WERI-Rb-1 (cell line): ENCODE measurements at regions not wholly inside any gene's neighbourhood (a gene's known extent, or its start where the extent isn't known, plus 50 kb on each side); places are given as distances from the start of the nearest gene placed in this dataset.
"Not testable (repeated sequence)": the region's sequence is repeated elsewhere in the genome, so short reads cannot be mapped to it uniquely, and the experiment has no call there.

ENCODE experiments used
- DNase-seq: peaks from one replicate; pipeline ENCODE4 v3.0.0-alpha.2; 2020
- H3K27ac ChIP-seq: fragments of 250-450 bp; sonication (Bioruptor Pico); 2 replicates; pipeline ENCODE4 v1.5.1; 2020; ENCODE audit warnings: mild to moderate bottlenecking, moderate library complexity
- H3K27me3 ChIP-seq: fragments of 250-450 bp; sonication (Bioruptor Pico); 2 replicates; pipeline ENCODE4 v1.5.1; 2021; ENCODE audit warnings: mild to moderate bottlenecking, low read depth, moderate library complexity; ENCODE audit not compliant: insufficient read depth, severe bottlenecking
- H3K36me3 ChIP-seq: fragments of 250-450 bp; sonication (Bioruptor Pico); 2 replicates; pipeline ENCODE4 v1.5.1; 2020; ENCODE audit warnings: mild to moderate bottlenecking, moderate library complexity
- H3K4me3 ChIP-seq: 2 replicates; pipeline ENCODE4 v1.5.1; 2011; ENCODE audit warnings: low read depth, mild to moderate bottlenecking, control low read depth, low read length
- H3K9me3 ChIP-seq: fragments of 250-450 bp; sonication (Bioruptor Pico); 2 replicates; pipeline ENCODE4 v1.5.1; 2021; ENCODE audit warnings: mild to moderate bottlenecking, moderate library complexity; ENCODE audit not compliant: severe bottlenecking
- TF ChIP-seq, protein P1 (sequence below): IDR thresholded peaks from 2 replicates; pipeline ENCODE4 v1.5.1; 2011; ENCODE audit warnings: low read depth, mild to moderate bottlenecking, control low read depth, inconsistent platforms, low read length

- no peaks in the 10 kb centered on the region for H3K9me3 ChIP-seq
- no peaks in the 10 kb centered on the region for H3K36me3 ChIP-seq
- H3K27ac ChIP-seq: no peak overlapping the region
- DNase-seq: no peak
- no peak overlapping the region for H3K4me3 ChIP-seq
- TF ChIP-seq, protein P1, sequence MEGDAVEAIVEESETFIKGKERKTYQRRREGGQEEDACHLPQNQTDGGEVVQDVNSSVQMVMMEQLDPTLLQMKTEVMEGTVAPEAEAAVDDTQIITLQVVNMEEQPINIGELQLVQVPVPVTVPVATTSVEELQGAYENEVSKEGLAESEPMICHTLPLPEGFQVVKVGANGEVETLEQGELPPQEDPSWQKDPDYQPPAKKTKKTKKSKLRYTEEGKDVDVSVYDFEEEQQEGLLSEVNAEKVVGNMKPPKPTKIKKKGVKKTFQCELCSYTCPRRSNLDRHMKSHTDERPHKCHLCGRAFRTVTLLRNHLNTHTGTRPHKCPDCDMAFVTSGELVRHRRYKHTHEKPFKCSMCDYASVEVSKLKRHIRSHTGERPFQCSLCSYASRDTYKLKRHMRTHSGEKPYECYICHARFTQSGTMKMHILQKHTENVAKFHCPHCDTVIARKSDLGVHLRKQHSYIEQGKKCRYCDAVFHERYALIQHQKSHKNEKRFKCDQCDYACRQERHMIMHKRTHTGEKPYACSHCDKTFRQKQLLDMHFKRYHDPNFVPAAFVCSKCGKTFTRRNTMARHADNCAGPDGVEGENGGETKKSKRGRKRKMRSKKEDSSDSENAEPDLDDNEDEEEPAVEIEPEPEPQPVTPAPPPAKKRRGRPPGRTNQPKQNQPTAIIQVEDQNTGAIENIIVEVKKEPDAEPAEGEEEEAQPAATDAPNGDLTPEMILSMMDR: no peak
- no peaks in the 10 kb centered on the region for H3K27me3 ChIP-seq
Observed at GRCh38 chr4:29326004-29326403, 1394.2 kb upstream of the PCDH7 start.

- Histone ChIP-seq H3K27me3 (no peaks in the 10 kb centered on the region), H3K9me3 (no peaks in the 10 kb centered on the region), H3K36me3 (no peaks in the 10 kb centered on the region), H3K27ac (no peak overlapping the region), H3K4me3 (no peak overlapping the region)
- TF ChIP-seq, protein P1: no peak
- no peak for DNase-seq
Observed at GRCh38 chr4:29326816-29327215, 1393.4 kb upstream of the PCDH7 start.

GRCh38 chr4:29336861-29337260 is 1383.3 kb upstream of the PCDH7 start:
- H3K36me3 ChIP-seq: no peaks in the 10 kb centered on the region
- no peak overlapping the region for H3K27ac ChIP-seq
- TF ChIP-seq, protein P1: no peak
- no peak overlapping the region for H3K4me3 ChIP-seq
- no peak for DNase-seq
- no peaks in the 10 kb centered on the region for H3K27me3 ChIP-seq
- H3K9me3 ChIP-seq: no peaks in the 10 kb centered on the region

- no peaks in the 10 kb centered on the region for H3K9me3 ChIP-seq
- no peaks in the 10 kb centered on the region for H3K36me3 ChIP-seq
- H3K27ac ChIP-seq: no peak overlapping the region
- TF ChIP-seq, protein P1: no peak
- no peak overlapping the region for H3K4me3 ChIP-seq
- no peak for DNase-seq
- no peaks in the 10 kb centered on the region for H3K27me3 ChIP-seq
Observed at GRCh38 chr4:29372971-29373370, 1347.2 kb upstream of the PCDH7 start.

- H3K27me3 ChIP-seq: no peaks in the 10 kb centered on the region
- DNase-seq: no peak
- H3K9me3 ChIP-seq: peaks cover 3% of the 10 kb centered on the region
- TF ChIP-seq, protein P1: no peak
- no peak overlapping the region for H3K27ac ChIP-seq
- no peaks in the 10 kb centered on the region for H3K36me3 ChIP-seq
- no peak overlapping the region for H3K4me3 ChIP-seq
Observed at GRCh38 chr4:29375716-29376115, 1344.5 kb upstream of the PCDH7 start.

DNA sequence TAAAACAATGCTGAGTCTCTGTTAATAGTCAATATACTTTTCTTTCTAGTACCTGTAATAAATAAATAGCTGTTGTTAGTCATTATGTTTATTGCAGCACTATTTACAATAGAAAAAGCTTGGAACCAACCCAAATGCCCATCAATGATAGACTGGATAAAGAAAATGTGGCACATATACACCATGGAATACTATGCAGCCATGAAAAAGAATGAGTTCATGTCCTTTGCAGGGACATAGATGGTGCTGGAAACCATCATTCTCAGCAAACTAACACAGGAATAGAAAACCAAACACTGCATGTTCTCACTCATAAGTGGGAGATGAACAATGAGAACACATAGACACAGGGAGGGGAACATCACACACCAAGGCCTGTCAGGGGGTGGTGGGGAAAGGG is 1341.9 kb upstream of the PCDH7 start:
- H3K4me3 ChIP-seq, H3K27me3 ChIP-seq, H3K36me3 ChIP-seq, H3K27ac ChIP-seq, H3K9me3 ChIP-seq, DNase-seq: not testable (repeated sequence)

DNA sequence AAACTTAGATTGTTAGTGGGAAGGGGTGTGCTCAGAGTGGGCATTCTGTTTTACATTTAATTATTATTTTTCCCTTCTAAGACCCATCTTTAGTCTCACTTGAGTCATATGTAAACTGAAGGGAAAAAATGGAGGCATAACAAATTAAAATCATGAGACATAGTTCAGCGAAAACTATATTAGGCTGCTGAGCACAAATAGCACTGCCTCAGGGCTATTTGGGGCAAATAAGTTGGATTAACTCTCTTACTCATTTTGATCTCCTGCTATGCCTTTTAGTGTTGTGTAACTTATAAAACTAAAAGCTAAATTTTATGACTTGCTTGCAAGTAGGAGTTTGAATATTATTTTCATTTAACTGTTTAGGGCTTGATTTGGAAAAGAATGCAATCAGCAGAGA is 1329.2 kb upstream of the PCDH7 start:
- Histone ChIP-seq H3K9me3 (no peaks in the 10 kb centered on the region), H3K27me3 (no peaks in the 10 kb centered on the region), H3K4me3 (no peak overlapping the region), H3K27ac (no peak overlapping the region), H3K36me3 (no peaks in the 10 kb centered on the region)
- TF ChIP-seq, protein P1: no peak
- no peak for DNase-seq
